DMS53 treated with DMSO at 0.1 percent for 48 hours (cell line): ENCODE measurements at regions not wholly inside any gene's neighbourhood (a gene's known extent, or its start where the extent isn't known, plus 50 kb on each side); places are given as distances from the start of the nearest gene placed in this dataset.
"Not testable (repeated sequence)": the region's sequence is repeated elsewhere in the genome, so short reads cannot be mapped to it uniquely, and the experiment has no call there.

Source experiments
- DNase-seq: peaks from one replicate; lab custom pipeline; 2025; ENCODE audit not compliant: unreplicated experiment; lab: John Stamatoyannopoulos, UW

GRCh38 chr7:68324621-68325020, 1273.7 kb upstream of the AUTS2 start:
- DNase-seq = no peak

GRCh38 chr7:68334216-68334615, 1264.1 kb upstream of the AUTS2 start:
- DNase-seq = no peak

- no peak for DNase-seq
Observed at GRCh38 chr7:68334636-68335272, 1263.5 kb upstream of the AUTS2 start.

GRCh38 chr7:68336594-68336993, 1261.7 kb upstream of the AUTS2 start:
- no peak for DNase-seq

- DNase-seq = no peak
Observed at GRCh38 chr7:68348401-68348800, 1249.9 kb upstream of the AUTS2 start.

- no peak for DNase-seq
Observed at GRCh38 chr7:68362745-68363518, 1235.3 kb upstream of the AUTS2 start.

GRCh38 chr7:68364886-68365625, 1233.2 kb upstream of the AUTS2 start:
- no peak for DNase-seq

GRCh38 chr7:68371985-68372384, 1226.3 kb upstream of the AUTS2 start:
- no peak for DNase-seq

- DNase-seq = no peak
Observed at GRCh38 chr7:68376131-68376661, 1222.1 kb upstream of the AUTS2 start.

GRCh38 chr7:68381731-68382130, 1216.5 kb upstream of the AUTS2 start:
- no peak for DNase-seq

- no peak for DNase-seq
Observed at GRCh38 chr7:68384581-68384980, 1213.7 kb upstream of the AUTS2 start.

GRCh38 chr7:68393051-68393450, 1205.2 kb upstream of the AUTS2 start:
- no peak for DNase-seq

- no peak for DNase-seq
Observed at GRCh38 chr7:68394131-68394530, 1204.1 kb upstream of the AUTS2 start.

- DNase-seq = no peak
Observed at GRCh38 chr7:68399991-68400590, 1198.2 kb upstream of the AUTS2 start.

- DNase-seq = no peak
Observed at GRCh38 chr7:68400783-68401182, 1197.5 kb upstream of the AUTS2 start.

- DNase-seq = no peak
Observed at GRCh38 chr7:68401313-68401712, 1197.0 kb upstream of the AUTS2 start.

GRCh38 chr7:68406480-68406879, 1191.8 kb upstream of the AUTS2 start:
- no peak for DNase-seq

- DNase-seq = no peak
Observed at GRCh38 chr7:68407460-68407859, 1190.8 kb upstream of the AUTS2 start.

GRCh38 chr7:68408873-68409272, 1189.4 kb upstream of the AUTS2 start:
- DNase-seq = no peak

- DNase-seq = no peak
Observed at GRCh38 chr7:68409851-68410250, 1188.4 kb upstream of the AUTS2 start.

- not testable (repeated sequence) for DNase-seq
Observed at GRCh38 chr7:68410693-68411092, 1187.6 kb upstream of the AUTS2 start.
